Dendritic cell treated with granulocyte-macrophage colony-stimulating factor and Interleukin-4, amounts not matched to agents 40 ng/mL and 50 ng/mL, for 4 days (primary cell): ENCODE measurements at regions not wholly inside any gene's neighbourhood (a gene's known extent, or its start where the extent isn't known, plus 50 kb on each side); places are given as distances from the start of the nearest gene placed in this dataset.
"Not testable (repeated sequence)": the region's sequence is repeated elsewhere in the genome, so short reads cannot be mapped to it uniquely, and the experiment has no call there.

ENCODE experiments used
- H3K27ac Mint-ChIP-seq: one replicate; pipeline ENCODE4 v1.8.0; 2022; ENCODE audit warnings: mild to moderate bottlenecking, mixed read lengths
- H3K27me3 Mint-ChIP-seq: one replicate; pipeline ENCODE4 v1.8.0; 2022; ENCODE audit warnings: mild to moderate bottlenecking, mixed read lengths
- H3K36me3 Mint-ChIP-seq: one replicate; pipeline ENCODE4 v1.8.0; 2022; ENCODE audit warnings: low read depth, mixed read lengths
- H3K4me1 Mint-ChIP-seq: one replicate; pipeline ENCODE4 v1.8.0; 2022; ENCODE audit warnings: low read depth, mixed read lengths
- H3K4me3 Mint-ChIP-seq: one replicate; pipeline ENCODE4 v1.8.0; 2022; ENCODE audit warnings: mild to moderate bottlenecking, moderate library complexity, mixed read lengths
- H3K9me3 Mint-ChIP-seq: one replicate; pipeline ENCODE4 v1.8.0; 2022; ENCODE audit warnings: mixed read lengths
- intact Hi-C: fragments of 100-400 bp; cut with micrococcal nuclease; formaldehyde crosslinking; loops from one replicate; pipeline ENCODE4 v1.15.0; 2022

- H3K9me3 Mint-ChIP-seq, H3K36me3 Mint-ChIP-seq, H3K4me3 Mint-ChIP-seq, H3K4me1 Mint-ChIP-seq, intact Hi-C loops, H3K27ac Mint-ChIP-seq: not testable (repeated sequence)
- peaks cover 29% of the 10 kb centered on the region for H3K27me3 Mint-ChIP-seq
Observed at GRCh38 chr13:22916276-22916675, 264.5 kb upstream of the SGCG start.

- peaks cover 35% of the 10 kb centered on the region for H3K27me3 Mint-ChIP-seq
- H3K9me3 Mint-ChIP-seq = no peaks in the 10 kb centered on the region
- H3K4me1 Mint-ChIP-seq = peaks cover 9% of the 10 kb centered on the region
Observed at GRCh38 chr13:22925881-22926747, 254.7 kb upstream of the SGCG start.

GRCh38 chr13:22926748-22927400, 253.9 kb upstream of the SGCG start:
- Mint-ChIP-seq H3K27ac (no peak overlapping the region), H3K27me3 (peaks cover 35% of the 10 kb centered on the region), H3K9me3 (no peaks in the 10 kb centered on the region), H3K36me3 (no peaks in the 10 kb centered on the region), H3K4me3 (peak overlapping the region; percentile 63), H3K4me1 (peaks cover 9% of the 10 kb centered on the region)
- intact Hi-C loops = no loop called here

More at GRCh38 chr13:22925881-22926747, 254.7 kb upstream of the SGCG start:
- intact Hi-C loops = no loop called here
- Mint-ChIP-seq H3K36me3 (no peaks in the 10 kb centered on the region), H3K4me3 (peak overlapping the region; percentile 78), H3K27ac (no peak overlapping the region)

DNA sequence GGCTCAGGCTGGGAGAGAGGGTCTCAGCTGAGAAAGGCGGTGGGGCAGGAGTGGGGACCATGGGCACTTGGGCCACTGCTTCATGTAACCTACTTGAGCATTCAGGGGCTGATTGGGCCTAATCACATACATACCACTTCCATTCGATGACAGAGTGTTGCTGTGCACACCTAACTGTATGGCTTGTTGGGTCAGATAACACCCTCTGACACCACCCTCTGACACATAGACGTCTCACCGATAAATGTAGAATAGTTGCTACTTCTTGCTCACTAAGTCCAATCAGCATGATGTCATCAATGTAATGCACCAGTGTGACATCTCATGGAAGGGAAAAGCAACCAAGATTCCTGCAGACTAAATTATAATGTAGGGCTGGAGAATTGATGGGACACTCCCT, 252.9 kb upstream of the SGCG start:
- H3K4me1 Mint-ChIP-seq, intact Hi-C loops, H3K4me3 Mint-ChIP-seq, H3K36me3 Mint-ChIP-seq, H3K27ac Mint-ChIP-seq, H3K9me3 Mint-ChIP-seq: not testable (repeated sequence)
- peaks cover 33% of the 10 kb centered on the region for H3K27me3 Mint-ChIP-seq

DNA sequence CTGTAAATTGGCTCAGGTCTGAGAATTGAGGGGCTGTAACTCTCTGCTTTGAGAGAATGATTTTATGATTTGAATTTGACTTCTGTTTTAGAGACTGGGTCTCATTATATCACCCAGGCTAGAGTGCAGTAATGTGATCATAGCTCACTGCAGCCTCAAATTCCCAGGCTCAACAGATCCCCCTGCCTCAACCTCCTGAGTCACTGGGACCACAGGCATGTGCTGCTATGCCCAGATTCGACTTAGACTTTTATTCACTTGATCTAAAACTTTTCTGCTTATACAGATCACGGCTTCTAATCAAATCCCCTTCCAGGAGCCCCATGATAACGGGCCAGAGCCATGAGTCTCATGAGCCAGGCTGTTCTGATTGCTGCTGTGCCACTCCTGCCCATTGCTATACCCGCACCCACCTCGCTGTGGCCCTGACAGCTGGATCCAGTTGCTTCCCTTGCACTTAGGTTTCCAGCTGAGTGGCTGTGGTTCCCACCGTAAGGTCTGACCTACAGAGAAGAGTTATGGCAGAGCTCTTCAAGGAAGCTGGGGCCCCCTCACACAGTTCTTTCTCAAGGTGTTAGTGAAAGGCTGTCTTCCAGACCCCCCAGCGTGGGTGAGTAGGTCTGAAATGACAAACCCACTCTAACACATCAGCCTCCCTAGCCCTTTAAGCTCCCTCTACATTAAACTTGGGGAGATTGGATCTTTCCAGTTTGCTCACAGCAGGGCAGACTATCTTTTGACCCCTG, 251.2 kb upstream of the SGCG start:
- intact Hi-C loops = no loop called here
- Mint-ChIP-seq H3K4me3 (no peak overlapping the region), H3K27ac (no peak overlapping the region), H3K27me3 (peaks cover 31% of the 10 kb centered on the region), H3K36me3 (no peaks in the 10 kb centered on the region), H3K4me1 (peaks cover 9% of the 10 kb centered on the region), H3K9me3 (no peaks in the 10 kb centered on the region)

DNA sequence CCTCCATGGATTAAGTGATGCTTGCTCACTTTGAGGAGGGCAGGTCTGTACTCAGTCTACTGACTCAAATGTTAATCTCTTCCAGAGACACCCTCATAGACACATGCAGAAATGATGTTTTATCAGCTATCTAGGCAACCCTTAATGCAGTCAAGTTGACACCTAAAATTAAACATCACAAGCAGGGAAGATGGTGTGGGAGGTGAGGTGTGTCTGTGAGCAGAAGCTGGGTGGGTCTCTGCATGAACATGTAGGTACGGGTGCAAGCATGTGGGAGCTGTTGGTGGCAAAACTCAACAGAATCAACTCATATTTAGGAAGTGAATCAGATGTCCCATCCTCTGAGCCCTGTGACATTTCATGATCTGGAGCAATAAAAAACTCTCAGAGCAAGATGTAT, 249.2 kb upstream of the SGCG start:
- H3K36me3 Mint-ChIP-seq = no peaks in the 10 kb centered on the region
- no peak overlapping the region for H3K4me3 Mint-ChIP-seq
- H3K9me3 Mint-ChIP-seq = no peaks in the 10 kb centered on the region
- peaks cover 12% of the 10 kb centered on the region for H3K27me3 Mint-ChIP-seq
- H3K27ac Mint-ChIP-seq = no peak overlapping the region
- intact Hi-C loops = no loop called here
- H3K4me1 Mint-ChIP-seq = peaks cover 1% of the 10 kb centered on the region

DNA sequence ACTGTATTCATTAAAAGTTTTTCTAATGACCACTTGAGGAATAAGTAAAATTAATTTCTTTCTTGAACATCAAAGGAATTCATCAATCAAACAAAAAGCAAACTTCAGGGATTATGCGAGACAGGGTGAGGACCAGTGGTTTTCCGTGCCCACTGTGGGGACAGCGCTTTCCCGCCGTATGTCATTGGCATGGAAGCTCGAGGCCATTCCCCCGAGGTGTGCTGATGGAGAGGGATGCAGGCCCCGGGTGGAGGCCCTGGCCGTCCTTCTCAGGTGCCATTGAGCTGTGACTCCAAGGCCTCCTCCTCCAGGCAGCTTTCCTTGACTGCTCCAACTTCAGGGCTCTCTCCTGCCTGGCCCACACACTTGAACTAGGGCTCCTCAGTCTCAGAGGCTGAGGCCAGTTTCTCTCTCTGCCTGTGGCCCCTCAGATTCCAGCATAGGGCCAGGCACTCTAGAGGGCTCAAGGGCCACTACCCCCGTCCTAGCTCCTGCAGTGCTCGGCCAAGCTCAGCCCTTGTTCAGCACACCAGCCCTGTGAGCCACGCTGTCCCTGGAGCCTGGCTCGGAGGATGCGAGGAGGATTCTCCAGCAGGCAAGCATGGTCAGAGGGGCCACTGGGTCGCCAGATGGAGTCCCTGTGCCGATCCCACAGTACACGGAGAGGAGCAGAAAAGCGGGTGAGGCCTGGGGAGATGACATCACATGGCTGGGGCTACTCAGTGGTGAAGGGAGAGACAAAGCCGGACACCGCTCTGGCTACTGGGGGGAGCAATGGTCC, 248.0 kb upstream of the SGCG start:
- H3K27me3 Mint-ChIP-seq, H3K36me3 Mint-ChIP-seq, H3K9me3 Mint-ChIP-seq, H3K4me3 Mint-ChIP-seq, H3K27ac Mint-ChIP-seq, intact Hi-C loops, H3K4me1 Mint-ChIP-seq: not testable (repeated sequence)

- intact Hi-C loops = no loop called here
- Mint-ChIP-seq H3K27me3 (no peaks in the 10 kb centered on the region), H3K9me3 (no peaks in the 10 kb centered on the region), H3K4me3 (no peak overlapping the region), H3K27ac (no peak overlapping the region), H3K4me1 (no peaks in the 10 kb centered on the region), H3K36me3 (no peaks in the 10 kb centered on the region)
Observed at GRCh38 chr13:22933571-22934181, 247.1 kb upstream of the SGCG start.

DNA sequence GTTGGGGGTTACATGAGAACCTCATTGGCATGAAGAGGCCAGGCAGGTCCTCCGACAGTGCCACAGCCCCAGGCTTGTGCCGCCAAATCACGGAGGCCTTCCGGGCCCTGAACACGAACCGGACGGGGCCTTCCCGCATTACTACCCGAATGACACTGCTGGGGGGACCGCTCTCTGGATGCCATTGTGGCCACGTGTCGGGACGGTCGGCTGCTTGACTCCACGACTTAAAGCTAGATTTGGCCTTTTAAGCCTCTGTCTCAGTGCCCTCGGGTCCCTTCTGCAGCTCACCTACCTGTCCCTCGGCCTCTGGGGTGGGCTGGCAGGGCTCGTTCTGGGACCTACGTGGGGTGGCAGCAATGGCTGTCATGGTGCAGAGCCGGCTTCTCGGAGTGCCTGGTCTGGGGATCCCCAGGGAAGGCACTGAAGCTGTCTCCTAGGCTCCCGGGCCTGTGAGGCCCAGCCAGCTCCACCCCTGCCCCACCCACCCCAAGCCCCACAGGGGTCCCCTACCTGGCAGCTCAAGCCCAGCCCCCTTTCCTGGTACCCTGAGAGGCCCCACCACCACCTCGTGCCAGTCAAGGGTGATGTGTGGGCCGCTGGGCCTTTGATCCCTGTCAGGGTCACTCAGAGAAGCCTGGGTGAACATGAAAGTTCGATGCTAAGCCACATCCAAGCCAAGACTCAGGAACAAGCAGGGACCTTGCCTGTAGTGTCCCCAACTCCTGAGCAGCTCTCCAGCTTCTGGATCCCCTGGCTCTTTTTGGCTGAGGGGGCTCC, 245.8 kb upstream of the SGCG start:
- Mint-ChIP-seq H3K27ac (no peak overlapping the region), H3K9me3 (no peaks in the 10 kb centered on the region), H3K27me3 (no peaks in the 10 kb centered on the region), H3K36me3 (no peaks in the 10 kb centered on the region), H3K4me1 (no peaks in the 10 kb centered on the region), H3K4me3 (no peak overlapping the region)
- intact Hi-C loops = no loop called here

DNA sequence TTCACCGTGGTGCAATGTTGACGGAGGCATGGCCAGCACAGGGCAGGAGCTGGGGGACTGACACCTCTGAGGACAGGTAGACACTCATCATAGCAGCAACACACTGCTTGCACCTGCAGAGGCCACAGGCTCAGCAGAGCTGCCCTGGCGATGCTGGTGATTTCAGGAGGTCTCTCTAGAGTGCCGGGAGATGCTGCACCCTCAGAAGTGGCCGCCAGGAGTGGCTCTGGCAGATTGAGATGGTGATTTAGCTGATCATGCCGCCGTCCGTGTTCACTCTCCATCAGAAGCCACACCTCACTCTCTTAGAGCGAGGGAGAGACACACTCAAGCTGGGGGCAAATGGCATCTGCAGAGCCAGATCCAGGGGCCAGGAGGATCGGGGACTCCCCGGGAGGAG, 244.6 kb upstream of the SGCG start:
- intact Hi-C loops = no loop called here
- no peaks in the 10 kb centered on the region for H3K4me1 Mint-ChIP-seq
- no peak overlapping the region for H3K4me3 Mint-ChIP-seq
- H3K36me3 Mint-ChIP-seq = no peaks in the 10 kb centered on the region
- H3K27me3 Mint-ChIP-seq = no peaks in the 10 kb centered on the region
- H3K9me3 Mint-ChIP-seq = no peaks in the 10 kb centered on the region
- no peak overlapping the region for H3K27ac Mint-ChIP-seq

- no peaks in the 10 kb centered on the region for H3K4me1 Mint-ChIP-seq
- H3K4me3 Mint-ChIP-seq = no peak overlapping the region
- H3K36me3 Mint-ChIP-seq = no peaks in the 10 kb centered on the region
- no peaks in the 10 kb centered on the region for H3K9me3 Mint-ChIP-seq
- no peak overlapping the region for H3K27ac Mint-ChIP-seq
- intact Hi-C loops = no loop called here
- H3K27me3 Mint-ChIP-seq = no peaks in the 10 kb centered on the region
Observed at GRCh38 chr13:22937241-22937640, 243.5 kb upstream of the SGCG start.

DNA sequence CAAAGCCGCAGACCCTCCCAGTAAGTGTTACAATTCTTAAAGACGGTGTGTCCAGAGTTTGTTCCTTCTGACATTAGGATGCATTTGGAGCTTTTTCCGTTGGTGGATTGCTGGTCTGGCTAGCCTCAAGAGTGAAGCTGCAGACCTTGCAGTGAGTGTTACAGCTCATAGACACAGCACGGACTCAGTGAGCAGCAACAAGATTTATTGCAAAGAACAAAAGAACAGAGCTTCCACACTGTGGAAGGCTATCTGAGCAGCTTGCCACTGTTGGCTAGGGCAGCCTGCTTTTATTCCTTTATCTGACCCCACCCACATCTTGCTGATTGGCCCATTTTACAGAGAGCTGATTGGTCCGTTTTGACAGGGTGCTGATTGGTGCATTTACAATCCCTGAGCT, 242.8 kb upstream of the SGCG start:
- Mint-ChIP-seq H3K27ac (no peak overlapping the region), H3K4me1 (no peaks in the 10 kb centered on the region), H3K4me3 (no peak overlapping the region), H3K36me3 (no peaks in the 10 kb centered on the region), H3K9me3 (no peaks in the 10 kb centered on the region), H3K27me3 (no peaks in the 10 kb centered on the region)
- intact Hi-C loops = no loop called here

- H3K9me3 Mint-ChIP-seq = no peaks in the 10 kb centered on the region
- no peak overlapping the region for H3K4me3 Mint-ChIP-seq
- no peaks in the 10 kb centered on the region for H3K36me3 Mint-ChIP-seq
- H3K4me1 Mint-ChIP-seq = no peaks in the 10 kb centered on the region
- no peak overlapping the region for H3K27ac Mint-ChIP-seq
- intact Hi-C loops = no loop called here
- H3K27me3 Mint-ChIP-seq = no peaks in the 10 kb centered on the region
Observed at GRCh38 chr13:22938576-22938975, 242.2 kb upstream of the SGCG start.
